ENCODE measurements at regions not wholly inside any gene's neighbourhood (a gene's known extent, or its start where the extent isn't known, plus 50 kb on each side); places are given as distances from the start of the nearest gene placed in this dataset.
A peak's percentile ranks its signal among the peaks of the same experiment; 100 is the strongest.
"Not testable (repeated sequence)": the region's sequence is repeated elsewhere in the genome, so short reads cannot be mapped to it uniquely, and the experiment has no call there.

DNA sequence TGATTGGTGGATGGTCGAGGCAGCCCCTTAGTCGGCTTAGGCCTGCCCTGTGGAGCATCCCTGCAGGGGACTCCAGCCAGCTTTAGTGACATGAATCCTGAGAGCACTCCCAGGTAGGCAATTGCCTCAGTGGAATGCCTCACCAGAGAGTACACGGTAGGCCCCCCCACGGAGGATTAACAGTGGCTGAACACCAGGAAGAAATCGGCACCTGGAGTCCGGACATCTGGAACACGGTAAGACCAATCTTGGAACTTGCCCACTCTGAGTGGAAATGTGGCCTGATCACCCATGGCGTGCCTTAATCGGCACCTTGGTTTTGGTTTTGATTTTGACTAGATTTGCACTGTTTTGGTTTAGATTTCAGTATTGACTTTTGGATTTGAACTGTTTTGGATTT is 326.2 kb upstream of the NCKAP5 start:
- Mint-ChIP-seq H3K27ac (no peak overlapping the region), H3K27me3 (ENCODE audit: insufficient read depth) (peaks cover 12% of the 10 kb centered on the region), H3K4me3 (no peak overlapping the region), H3K4me1 (no peaks in the 10 kb centered on the region), H3K9me3 (peaks cover 40% of the 10 kb centered on the region), H3K36me3 (ENCODE audit: low read depth) (no peaks in the 10 kb centered on the region)
- no peak for TF ChIP-seq CTCF (conservative IDR thresholded peaks at IDR 0.05)
- peak overlapping the region; percentile 35 for H3K4me3 ChIP-seq (ENCODE audit: low read length)
- no peak for DNase-seq
- no peaks in the 10 kb centered on the region for H3K4me1 ChIP-seq (ENCODE audit: control insufficient read depth, insufficient read depth, low read length)
- no peaks in the 10 kb centered on the region for H3K36me3 ChIP-seq (ENCODE audit: control insufficient read depth, insufficient read depth, low read length)
- WGBS, 2 experiments (ENCODE audit: insufficient coverage in 1 of 2, insufficient read length in 1 of 2) = 94 to 100% methylated on average over 6 to 9 of the region's 9 CpGs
- H3K9me3 ChIP-seq (ENCODE audit: control insufficient read depth, low read length) = peaks cover 21% of the 10 kb centered on the region
- no peaks in the 10 kb centered on the region for H3K27me3 ChIP-seq (ENCODE audit: control insufficient read depth, insufficient read depth, low read length, poor library complexity, severe bottlenecking)
- no peak overlapping the region for H3K9ac ChIP-seq (ENCODE audit: extremely low read depth, low read length, poor library complexity, severe bottlenecking)
- no peak overlapping the region for H3K27ac ChIP-seq (ENCODE audit: low read depth, low read length)

GRCh38 chr2:133897838-133898237 is 329.6 kb upstream of the NCKAP5 start:
- H3K27ac ChIP-seq (ENCODE audit: low read depth, low read length); H3K9ac ChIP-seq (ENCODE audit: extremely low read depth, low read length, poor library complexity, severe bottlenecking); H3K4me3 Mint-ChIP-seq; DNase-seq; H3K27me3 ChIP-seq (ENCODE audit: control insufficient read depth, insufficient read depth, low read length, poor library complexity, severe bottlenecking); H3K4me1 Mint-ChIP-seq; H3K36me3 ChIP-seq (ENCODE audit: control insufficient read depth, insufficient read depth, low read length); H3K4me1 ChIP-seq (ENCODE audit: control insufficient read depth, insufficient read depth, low read length); H3K27ac Mint-ChIP-seq; H3K36me3 Mint-ChIP-seq (ENCODE audit: low read depth); H3K4me3 ChIP-seq (ENCODE audit: low read length): not testable (repeated sequence)
- 80 to 100% methylated on average over 1 to 4 of the region's 4 CpGs for WGBS, 2 experiments (ENCODE audit: insufficient coverage in 1 of 2, insufficient read length in 1 of 2)
- Mint-ChIP-seq H3K27me3 (ENCODE audit: insufficient read depth) (peaks cover 12% of the 10 kb centered on the region), H3K9me3 (peaks cover 37% of the 10 kb centered on the region)
- H3K9me3 ChIP-seq (ENCODE audit: control insufficient read depth, low read length) = peaks cover 21% of the 10 kb centered on the region

- H3K4me3 ChIP-seq (ENCODE audit: low read length) = no peak overlapping the region
- H3K4me1 Mint-ChIP-seq = no peaks in the 10 kb centered on the region
- H3K9me3 Mint-ChIP-seq = peaks cover 13% of the 10 kb centered on the region
- H3K9me3 ChIP-seq (ENCODE audit: control insufficient read depth, low read length) = no peaks in the 10 kb centered on the region
- H3K9ac ChIP-seq (ENCODE audit: extremely low read depth, low read length, poor library complexity, severe bottlenecking) = no peak overlapping the region
- no peak for DNase-seq
- no peak overlapping the region for H3K27ac ChIP-seq (ENCODE audit: low read depth, low read length)
- H3K4me3 Mint-ChIP-seq = no peak overlapping the region
- H3K27ac Mint-ChIP-seq = no peak overlapping the region
- no peaks in the 10 kb centered on the region for H3K36me3 Mint-ChIP-seq (ENCODE audit: low read depth)
- H3K27me3 Mint-ChIP-seq (ENCODE audit: insufficient read depth) = peaks cover 2% of the 10 kb centered on the region
- 85 to 86% methylated on average over 2 to 3 of the region's 3 CpGs for WGBS, 2 experiments (ENCODE audit: insufficient coverage in 1 of 2, insufficient read length in 1 of 2)
- H3K4me1 ChIP-seq (ENCODE audit: control insufficient read depth, insufficient read depth, low read length) = no peaks in the 10 kb centered on the region
- H3K36me3 ChIP-seq (ENCODE audit: control insufficient read depth, insufficient read depth, low read length) = no peaks in the 10 kb centered on the region
- no peak for TF ChIP-seq CTCF (conservative IDR thresholded peaks at IDR 0.05)
- H3K27me3 ChIP-seq (ENCODE audit: control insufficient read depth, insufficient read depth, low read length, poor library complexity, severe bottlenecking) = no peaks in the 10 kb centered on the region
These were observed 332.6 kb upstream of the NCKAP5 start for GRCh38 chr2:133900909-133901308.

DNA sequence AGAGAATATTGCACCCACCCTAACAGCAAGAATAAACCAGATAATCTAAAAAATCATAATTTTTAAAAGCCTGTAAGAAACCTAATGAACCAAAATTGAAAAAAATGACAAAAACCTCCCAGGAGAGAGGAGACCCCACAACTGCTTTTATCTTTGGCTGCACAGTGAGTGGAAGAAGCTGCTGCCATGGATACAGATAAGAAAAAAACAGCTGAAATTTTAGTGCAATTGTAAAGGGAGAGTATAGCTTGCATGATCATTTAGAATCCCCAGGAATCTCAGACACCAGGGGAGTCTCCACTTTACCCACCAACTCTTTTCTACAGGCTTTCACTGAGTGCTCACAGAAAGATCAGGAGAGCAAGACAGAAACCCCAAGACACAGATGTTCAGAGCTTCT is 338.1 kb upstream of the NCKAP5 start:
- peaks cover 14% of the 10 kb centered on the region for H3K9me3 ChIP-seq (ENCODE audit: control insufficient read depth, low read length)
- no peaks in the 10 kb centered on the region for H3K4me1 ChIP-seq (ENCODE audit: control insufficient read depth, insufficient read depth, low read length)
- Mint-ChIP-seq H3K9me3 (peaks cover 11% of the 10 kb centered on the region), H3K27ac (no peak overlapping the region), H3K36me3 (ENCODE audit: low read depth) (peaks cover 2% of the 10 kb centered on the region), H3K4me1 (no peaks in the 10 kb centered on the region), H3K4me3 (no peak overlapping the region), H3K27me3 (ENCODE audit: insufficient read depth) (no peaks in the 10 kb centered on the region)
- TF ChIP-seq CTCF (conservative IDR thresholded peaks at IDR 0.05) = no peak
- H3K27me3 ChIP-seq (ENCODE audit: control insufficient read depth, insufficient read depth, low read length, poor library complexity, severe bottlenecking) = no peaks in the 10 kb centered on the region
- no peak overlapping the region for H3K4me3 ChIP-seq (ENCODE audit: low read length)
- H3K9ac ChIP-seq (ENCODE audit: extremely low read depth, low read length, poor library complexity, severe bottlenecking) = no peak overlapping the region
- H3K27ac ChIP-seq (ENCODE audit: low read depth, low read length) = no peak overlapping the region
- no peak for DNase-seq
- H3K36me3 ChIP-seq (ENCODE audit: control insufficient read depth, insufficient read depth, low read length) = no peaks in the 10 kb centered on the region
